CD8-positive, alpha-beta memory T cell (primary cell): ENCODE measurements at regions not wholly inside any gene's neighbourhood (a gene's known extent, or its start where the extent isn't known, plus 50 kb on each side); places are given as distances from the start of the nearest gene placed in this dataset.

ENCODE experiments used
- CTCF ChIA-PET: fragments of 350-600 bp; sonication (Branson Sonifier 250); formaldehyde crosslinking; loops from one replicate; lab custom pipeline; 2021; ENCODE audit warnings: antibody characterized with exemption; lab: Charles Lee
- POLR2A ChIA-PET: fragments of 350-600 bp; sonication (Branson Sonifier 250); formaldehyde crosslinking; loops from one replicate; lab custom pipeline; 2021; ENCODE audit warnings: antibody characterized with exemption; lab: Charles Lee
- DNase-seq, 5 donors: peaks; one replicate each; pipeline versions ENCODE4 v3.0.0 to v3.0.0-alpha.2; 2020 to 2022; ENCODE audit warnings: mixed read lengths in 1 of 5
- H3K27ac ChIP-seq: one replicate; pipeline ENCODE4 v1.7.0; 2013; ENCODE audit warnings: low read depth, mild to moderate bottlenecking, low read length, moderate library complexity
- H3K27me3 ChIP-seq: 2 replicates; pipeline ENCODE4 v1.7.0; 2013; ENCODE audit warnings: low read length, mild to moderate bottlenecking; ENCODE audit not compliant: insufficient read depth, poor library complexity, severe bottlenecking
- H3K36me3 ChIP-seq: 2 replicates; pipeline ENCODE4 v1.7.0; 2013; ENCODE audit warnings: mild to moderate bottlenecking, low read length, moderate library complexity; ENCODE audit not compliant: insufficient read depth
- H3K4me1 ChIP-seq: 2 replicates; pipeline ENCODE4 v1.7.0; 2013; ENCODE audit warnings: mild to moderate bottlenecking, low read length, moderate library complexity; ENCODE audit not compliant: insufficient read depth
- H3K4me3 ChIP-seq: 2 replicates; pipeline ENCODE4 v1.7.0; 2013; ENCODE audit warnings: mild to moderate bottlenecking, low read length
- H3K9me3 ChIP-seq: 2 replicates; pipeline ENCODE4 v1.7.0; 2013; ENCODE audit warnings: mild to moderate bottlenecking, low read length
- H3K27ac Mint-ChIP-seq, 8 donors: one replicate each; pipeline ENCODE4 v1.8.0; 2020 to 2021; ENCODE audit warnings: mixed read lengths in 8 of 8, mild to moderate bottlenecking in 6 of 8, inconsistent platforms in 3 of 8, moderate library complexity in 3 of 8
- H3K27me3 Mint-ChIP-seq, 2 donors: one replicate each; pipeline ENCODE4 v1.8.0; 2020 to 2021; ENCODE audit warnings: mixed read lengths in 2 of 2, mild to moderate bottlenecking in 1 of 2, moderate library complexity in 1 of 2
- H3K36me3 Mint-ChIP-seq, 3 donors: one replicate each; pipeline ENCODE4 v1.8.0; 2020 to 2021; ENCODE audit warnings: mixed read lengths in 3 of 3, inconsistent platforms in 1 of 3, mild to moderate bottlenecking in 1 of 3
- H3K4me1 Mint-ChIP-seq, 3 donors: one replicate each; pipeline ENCODE4 v1.8.0; 2020 to 2021; ENCODE audit warnings: mixed read lengths in 3 of 3, inconsistent platforms in 1 of 3, mild to moderate bottlenecking in 1 of 3
- H3K4me3 Mint-ChIP-seq, 7 donors: one replicate each; pipeline ENCODE4 v1.8.0; 2020 to 2021; ENCODE audit warnings: mixed read lengths in 7 of 7, mild to moderate bottlenecking in 6 of 7, moderate library complexity in 4 of 7, inconsistent platforms in 2 of 7
- H3K9me3 Mint-ChIP-seq, 5 donors: one replicate each; pipeline ENCODE4 v1.8.0; 2020 to 2022; ENCODE audit warnings: mixed read lengths in 5 of 5, mild to moderate bottlenecking in 3 of 5, moderate library complexity in 2 of 5, inconsistent platforms in 1 of 5

DNA sequence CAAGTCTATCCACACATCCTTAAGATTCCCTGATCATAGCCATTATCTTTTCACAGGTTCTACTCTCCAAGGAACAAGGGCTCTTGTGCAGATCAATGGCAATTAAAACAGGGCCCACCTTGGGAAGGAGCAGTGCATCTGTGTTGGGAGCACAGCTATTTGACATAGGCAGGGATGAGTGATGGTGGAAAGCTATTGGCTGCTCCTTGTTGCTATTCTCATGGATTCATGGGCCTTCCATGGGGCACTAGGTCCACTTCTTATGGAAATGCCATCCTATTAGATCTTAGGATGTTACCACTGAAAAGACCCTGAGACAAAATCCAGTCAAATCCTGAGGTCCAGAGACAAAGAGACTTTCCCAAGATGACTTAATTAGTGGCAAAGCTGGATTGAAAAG, 148.6 kb upstream of the MTNR1B start:
- H3K36me3 Mint-ChIP-seq: no peaks in the 10 kb centered on the region
- H3K4me1 Mint-ChIP-seq: no peaks in the 10 kb centered on the region
- DNase-seq: no peak
- Histone ChIP-seq H3K4me1 (no peaks in the 10 kb centered on the region), H3K27ac (no peak overlapping the region), H3K4me3 (no peak overlapping the region), H3K9me3 (no peaks in the 10 kb centered on the region), H3K36me3 (no peaks in the 10 kb centered on the region), H3K27me3 (no peaks in the 10 kb centered on the region)
- H3K4me3 Mint-ChIP-seq: no peak overlapping the region
- ChIA-PET CTCF (no interaction called here), POLR2A (no interaction called here)
- H3K27me3 Mint-ChIP-seq: no peaks in the 10 kb centered on the region
- no peak overlapping the region for H3K27ac Mint-ChIP-seq
- peaks cover 0 to 4% (median 0%) of the 10 kb centered on the region in 5 donors for H3K9me3 Mint-ChIP-seq

DNA sequence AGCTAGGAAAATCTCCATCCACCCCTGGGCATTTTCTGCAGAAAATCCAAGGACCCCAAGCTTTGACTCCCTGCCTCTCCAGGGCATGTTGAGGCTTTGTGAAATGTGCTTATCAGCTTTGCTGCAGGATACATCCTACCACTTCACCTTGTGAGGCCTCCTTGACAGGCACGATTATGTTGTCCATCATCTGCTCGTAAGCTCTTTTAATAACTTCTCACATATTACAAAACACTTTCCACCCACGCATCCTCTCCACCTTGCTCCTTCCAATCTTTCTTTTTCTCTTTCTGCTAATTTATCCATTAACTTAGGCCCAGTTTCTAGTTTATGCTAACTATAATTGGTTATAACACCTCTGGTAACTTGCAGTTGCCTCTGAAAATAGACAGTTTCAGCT, 147.0 kb upstream of the MTNR1B start:
- DNase-seq: no peak
- Histone ChIP-seq H3K4me1 (no peaks in the 10 kb centered on the region), H3K9me3 (no peaks in the 10 kb centered on the region), H3K27me3 (no peaks in the 10 kb centered on the region), H3K36me3 (no peaks in the 10 kb centered on the region), H3K27ac (no peak overlapping the region), H3K4me3 (no peak overlapping the region)
- peaks cover 0 to 2% (median 0%) of the 10 kb centered on the region in 5 donors for H3K9me3 Mint-ChIP-seq
- H3K27me3 Mint-ChIP-seq: no peaks in the 10 kb centered on the region
- no peak overlapping the region for H3K27ac Mint-ChIP-seq
- CTCF ChIA-PET: no interaction called here
- no peaks in the 10 kb centered on the region for H3K36me3 Mint-ChIP-seq
- POLR2A ChIA-PET: no interaction called here
- H3K4me3 Mint-ChIP-seq: no peak overlapping the region
- H3K4me1 Mint-ChIP-seq: no peaks in the 10 kb centered on the region

DNA sequence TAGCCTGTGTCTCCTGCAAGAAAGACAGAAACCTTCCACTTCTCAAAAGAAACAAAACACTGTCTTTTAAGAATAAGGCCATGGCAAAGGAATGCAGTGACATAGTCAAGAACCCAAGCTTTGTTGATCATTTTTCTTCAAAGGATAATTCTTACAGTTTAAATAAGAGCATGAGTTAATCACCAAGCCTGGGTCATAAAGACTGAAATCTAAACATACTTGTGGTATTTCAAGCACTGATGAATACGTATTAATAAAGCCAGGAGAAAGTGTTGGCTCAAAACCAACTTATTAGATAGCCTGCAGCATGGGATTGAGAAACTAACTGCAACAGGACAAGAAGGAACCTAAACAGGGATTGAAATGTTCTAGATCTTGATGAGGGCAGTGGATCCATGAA, 143.3 kb upstream of the MTNR1B start:
- no peak overlapping the region for H3K4me3 Mint-ChIP-seq
- POLR2A ChIA-PET: no interaction called here

GRCh38 chr11:92826603-92827002, 142.8 kb upstream of the MTNR1B start:
- H3K36me3 ChIP-seq: no peaks in the 10 kb centered on the region
- POLR2A ChIA-PET: no interaction called here
- no peaks in the 10 kb centered on the region for H3K9me3 Mint-ChIP-seq
- H3K9me3 ChIP-seq: no peaks in the 10 kb centered on the region
- H3K4me3 Mint-ChIP-seq: no peak overlapping the region
- no peaks in the 10 kb centered on the region for H3K4me1 Mint-ChIP-seq
- DNase-seq: no peak
- H3K4me3 ChIP-seq: no peak overlapping the region
- no peaks in the 10 kb centered on the region for H3K4me1 ChIP-seq
- H3K27ac Mint-ChIP-seq: no peak overlapping the region
- H3K27me3 Mint-ChIP-seq: no peaks in the 10 kb centered on the region
- H3K27ac ChIP-seq: no peak overlapping the region
- H3K36me3 Mint-ChIP-seq: no peaks in the 10 kb centered on the region
- no peaks in the 10 kb centered on the region for H3K27me3 ChIP-seq
- CTCF ChIA-PET: no interaction called here

More for the DNA sequence above, 143.3 kb upstream of the MTNR1B start:
- Histone ChIP-seq H3K27me3 (no peaks in the 10 kb centered on the region), H3K4me1 (no peaks in the 10 kb centered on the region), H3K4me3 (no peak overlapping the region), H3K36me3 (no peaks in the 10 kb centered on the region), H3K27ac (no peak overlapping the region), H3K9me3 (no peaks in the 10 kb centered on the region)
- Mint-ChIP-seq H3K27ac (no peak overlapping the region), H3K4me1 (no peaks in the 10 kb centered on the region), H3K36me3 (no peaks in the 10 kb centered on the region), H3K27me3 (no peaks in the 10 kb centered on the region), H3K9me3 (no peaks in the 10 kb centered on the region)
- CTCF ChIA-PET: no interaction called here
- no peak for DNase-seq

- no peak overlapping the region for H3K27ac ChIP-seq
- Mint-ChIP-seq H3K36me3 (no peaks in the 10 kb centered on the region), H3K9me3 (no peaks in the 10 kb centered on the region), H3K27ac (no peak overlapping the region), H3K27me3 (no peaks in the 10 kb centered on the region), H3K4me1 (no peaks in the 10 kb centered on the region), H3K4me3 (no peak overlapping the region)
- POLR2A ChIA-PET: no interaction called here
- no peak for DNase-seq
- H3K9me3 ChIP-seq: no peaks in the 10 kb centered on the region
- no peak overlapping the region for H3K4me3 ChIP-seq
- CTCF ChIA-PET: no interaction called here
- no peaks in the 10 kb centered on the region for H3K27me3 ChIP-seq
- H3K36me3 ChIP-seq: no peaks in the 10 kb centered on the region
- H3K4me1 ChIP-seq: no peaks in the 10 kb centered on the region
Measured at GRCh38 chr11:92827132-92827531, 142.3 kb upstream of the MTNR1B start.

DNA sequence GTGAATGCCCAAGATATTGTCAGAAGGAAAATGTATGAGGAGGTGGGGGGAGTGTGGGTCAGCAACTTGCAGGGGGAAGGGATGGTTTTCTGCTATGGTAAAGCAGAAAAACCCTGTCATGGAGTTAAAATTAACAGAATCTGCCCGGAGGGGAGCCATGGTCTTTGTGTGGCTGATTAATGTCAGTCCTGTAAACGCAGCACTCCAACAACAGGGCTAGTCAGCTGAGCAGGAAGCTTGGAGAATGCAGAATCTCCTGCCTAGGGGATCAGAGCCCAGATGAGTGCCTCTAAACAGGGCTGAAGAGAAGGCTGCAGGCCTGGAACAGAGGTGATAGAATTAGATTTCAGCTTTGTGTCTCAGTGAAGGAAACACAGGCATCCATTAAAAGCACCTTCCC, 140.9 kb upstream of the MTNR1B start:
- H3K4me3 ChIP-seq: no peak overlapping the region
- ChIA-PET CTCF (no interaction called here), POLR2A (no interaction called here)
- no peak overlapping the region for H3K4me3 Mint-ChIP-seq
- H3K4me1 Mint-ChIP-seq: no peaks in the 10 kb centered on the region
- DNase-seq: no peak
- H3K4me1 ChIP-seq: no peaks in the 10 kb centered on the region
- no peaks in the 10 kb centered on the region for H3K36me3 ChIP-seq
- H3K27ac Mint-ChIP-seq: no peak overlapping the region
- H3K27me3 Mint-ChIP-seq: no peaks in the 10 kb centered on the region
- H3K27ac ChIP-seq: no peak overlapping the region
- H3K9me3 Mint-ChIP-seq: no peaks in the 10 kb centered on the region
- no peaks in the 10 kb centered on the region for H3K9me3 ChIP-seq
- H3K36me3 Mint-ChIP-seq: no peaks in the 10 kb centered on the region
- H3K27me3 ChIP-seq: no peaks in the 10 kb centered on the region

- H3K9me3 Mint-ChIP-seq: no peaks in the 10 kb centered on the region
- H3K27ac Mint-ChIP-seq: no peak overlapping the region
- H3K36me3 Mint-ChIP-seq: no peaks in the 10 kb centered on the region
- Histone ChIP-seq H3K27me3 (no peaks in the 10 kb centered on the region), H3K36me3 (no peaks in the 10 kb centered on the region), H3K4me3 (no peak overlapping the region), H3K4me1 (no peaks in the 10 kb centered on the region), H3K27ac (no peak overlapping the region), H3K9me3 (no peaks in the 10 kb centered on the region)
- POLR2A ChIA-PET: no interaction called here
- CTCF ChIA-PET: no interaction called here
- H3K27me3 Mint-ChIP-seq: no peaks in the 10 kb centered on the region
- H3K4me3 Mint-ChIP-seq: no peak overlapping the region
- no peak for DNase-seq
- H3K4me1 Mint-ChIP-seq: no peaks in the 10 kb centered on the region
Measured at GRCh38 chr11:92829121-92829520, 140.3 kb upstream of the MTNR1B start.

- H3K27ac ChIP-seq: no peak overlapping the region
- Mint-ChIP-seq H3K9me3 (no peaks in the 10 kb centered on the region), H3K36me3 (no peaks in the 10 kb centered on the region), H3K27ac (no peak overlapping the region), H3K4me3 (no peak overlapping the region), H3K27me3 (no peaks in the 10 kb centered on the region), H3K4me1 (no peaks in the 10 kb centered on the region)
- H3K36me3 ChIP-seq: no peaks in the 10 kb centered on the region
- DNase-seq: no peak
- no peaks in the 10 kb centered on the region for H3K4me1 ChIP-seq
- no peak overlapping the region for H3K4me3 ChIP-seq
- CTCF ChIA-PET: interaction anchor here (1.1 kb wide), 1 partner anchor 10 kb away, joined by 3 read pairs; no protein-coding TSS in a partner anchor
- no peaks in the 10 kb centered on the region for H3K27me3 ChIP-seq
- POLR2A ChIA-PET: no interaction called here
- H3K9me3 ChIP-seq: no peaks in the 10 kb centered on the region
Measured at GRCh38 chr11:92829671-92830070, 139.8 kb upstream of the MTNR1B start.
